Hepatocyte (in vitro differentiated cells): ENCODE measurements at regions not wholly inside any gene's neighbourhood (a gene's known extent, or its start where the extent isn't known, plus 50 kb on each side); places are given as distances from the start of the nearest gene placed in this dataset.
"Not testable (repeated sequence)": the region's sequence is repeated elsewhere in the genome, so short reads cannot be mapped to it uniquely, and the experiment has no call there.

ENCODE experiments used
- CTCF ChIP-seq: fragments of 200-600 bp; sonication (generic); IDR thresholded peaks from 2 replicates; pipeline ENCODE4 v1.5.1; 2016; ENCODE audit warnings: antibody characterized with exemption, mild to moderate bottlenecking; ENCODE audit not compliant: poor library complexity
- EZH2 ChIP-seq: fragments of 200-600 bp; sonication (generic); IDR thresholded peaks from 2 replicates; pipeline ENCODE4 v1.6.1; 2016; ENCODE audit warnings: antibody characterized with exemption, mild to moderate bottlenecking, borderline replicate concordance

- TF ChIP-seq CTCF, EZH2: not testable (repeated sequence)
Observed at GRCh38 chr4:27696257-27696656, 835.6 kb downstream of the STIM2 start.
